Endodermal cell (in vitro differentiated cells): ENCODE measurements at regions not wholly inside any gene's neighbourhood (a gene's known extent, or its start where the extent isn't known, plus 50 kb on each side); places are given as distances from the start of the nearest gene placed in this dataset.
"Not testable (repeated sequence)": the region's sequence is repeated elsewhere in the genome, so short reads cannot be mapped to it uniquely, and the experiment has no call there.

Source experiments
- DNase-seq: peaks from one replicate; pipeline ENCODE4 v3.0.0-alpha.2; 2017
- H3K27ac ChIP-seq: 2 replicates; pipeline ENCODE4 v1.5.1; 2013; ENCODE audit warnings: mild to moderate bottlenecking, low read depth, low read length, moderate library complexity
- H3K27me3 ChIP-seq: 2 replicates; pipeline ENCODE4 v1.6.1; 2013; ENCODE audit warnings: mild to moderate bottlenecking, low read length, moderate library complexity; ENCODE audit not compliant: insufficient read depth, control insufficient read depth, poor library complexity, severe bottlenecking
- H3K36me3 ChIP-seq: 2 replicates; pipeline ENCODE4 v1.7.0; 2013; ENCODE audit warnings: mild to moderate bottlenecking, low read length, moderate library complexity; ENCODE audit not compliant: control insufficient read depth, insufficient read depth
- H3K4me1 ChIP-seq: one replicate; pipeline ENCODE4 v1.7.0; 2013; ENCODE audit warnings: low read length; ENCODE audit not compliant: control insufficient read depth, insufficient read depth
- H3K4me3 ChIP-seq: 2 replicates; pipeline ENCODE4 v1.5.1; 2013; ENCODE audit warnings: mild to moderate bottlenecking, low read length, moderate library complexity
- H3K9ac ChIP-seq: 2 replicates; pipeline ENCODE4 v1.6.1; 2013; ENCODE audit warnings: mild to moderate bottlenecking, low read length, moderate library complexity; ENCODE audit not compliant: poor library complexity, severe bottlenecking; ENCODE audit errors: extremely low read depth
- H3K9me3 ChIP-seq: 2 replicates; pipeline ENCODE4 v1.6.1; 2013; ENCODE audit warnings: mild to moderate bottlenecking, low read length, moderate library complexity; ENCODE audit not compliant: control insufficient read depth
- H3K27ac Mint-ChIP-seq: 2 replicates; pipeline ENCODE4 v1.8.0; 2020; ENCODE audit warnings: mixed read lengths
- H3K27me3 Mint-ChIP-seq: 2 replicates; pipeline ENCODE4 v1.8.0; 2021; ENCODE audit warnings: mild to moderate bottlenecking, mixed read lengths; ENCODE audit not compliant: insufficient read depth
- H3K36me3 Mint-ChIP-seq: 2 replicates; pipeline ENCODE4 v1.8.0; 2020; ENCODE audit warnings: low read depth, mixed read lengths
- H3K4me1 Mint-ChIP-seq: 2 replicates; pipeline ENCODE4 v1.8.0; 2020; ENCODE audit warnings: mixed read lengths
- H3K4me3 Mint-ChIP-seq: 2 replicates; pipeline ENCODE4 v1.8.0; 2020; ENCODE audit warnings: mild to moderate bottlenecking, moderate library complexity, mixed read lengths
- H3K9me3 Mint-ChIP-seq: 2 replicates; pipeline ENCODE4 v1.8.0; 2020; ENCODE audit warnings: mild to moderate bottlenecking, mixed read lengths
- WGBS, 2 experiments: methylation state at CpG; one replicate each; pipeline versions ENCODE4 v1.1.5 to v1.1.7; 2013; ENCODE audit warnings: missing lambda C conversion rate in 2 of 2, mixed read lengths in 1 of 2; ENCODE audit not compliant: insufficient coverage in 1 of 2, insufficient read length in 1 of 2; 5-methylcytosine and 5-hydroxymethylcytosine counted together
- TF ChIP-seq, protein P1 (sequence below): fragments of 200-600 bp; sonication (generic); conservative IDR thresholded peaks from 2 replicates; pipeline ENCODE4 v1.5.0; 2021; ENCODE audit warnings: antibody characterized with exemption, mild to moderate bottlenecking

DNA sequence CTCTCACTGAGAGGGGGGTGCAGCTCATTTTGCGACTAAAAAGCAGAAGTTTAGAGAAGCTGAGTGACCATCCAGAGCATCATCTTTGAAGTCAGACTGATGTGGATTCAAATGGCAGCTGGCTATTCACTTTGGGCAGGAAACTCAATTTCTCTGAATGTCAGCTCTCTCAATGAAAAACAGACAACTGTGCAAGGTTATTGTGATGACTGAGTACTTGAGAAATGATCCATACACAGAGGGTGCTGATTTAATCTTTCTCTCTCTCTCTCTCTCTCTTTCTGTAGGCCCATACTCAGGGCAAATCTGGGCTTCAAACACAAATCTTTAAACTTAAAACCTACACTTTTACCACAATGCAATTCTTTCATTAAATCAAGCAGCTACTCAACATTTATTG lies 185.8 kb upstream of the SLIT2 start:
- no peak overlapping the region for H3K27ac Mint-ChIP-seq
- H3K27me3 Mint-ChIP-seq, result peaks cover 4% of the 10 kb centered on the region
- H3K9me3 Mint-ChIP-seq, result no peaks in the 10 kb centered on the region
- no peak overlapping the region for H3K4me3 ChIP-seq
- no peak overlapping the region for H3K4me3 Mint-ChIP-seq
- H3K27ac ChIP-seq, result no peak overlapping the region
- H3K27me3 ChIP-seq, result no peaks in the 10 kb centered on the region
- DNase-seq, result no peak
- no peak overlapping the region for H3K9ac ChIP-seq
- H3K36me3 Mint-ChIP-seq, result no peaks in the 10 kb centered on the region
- TF ChIP-seq, protein P1, sequence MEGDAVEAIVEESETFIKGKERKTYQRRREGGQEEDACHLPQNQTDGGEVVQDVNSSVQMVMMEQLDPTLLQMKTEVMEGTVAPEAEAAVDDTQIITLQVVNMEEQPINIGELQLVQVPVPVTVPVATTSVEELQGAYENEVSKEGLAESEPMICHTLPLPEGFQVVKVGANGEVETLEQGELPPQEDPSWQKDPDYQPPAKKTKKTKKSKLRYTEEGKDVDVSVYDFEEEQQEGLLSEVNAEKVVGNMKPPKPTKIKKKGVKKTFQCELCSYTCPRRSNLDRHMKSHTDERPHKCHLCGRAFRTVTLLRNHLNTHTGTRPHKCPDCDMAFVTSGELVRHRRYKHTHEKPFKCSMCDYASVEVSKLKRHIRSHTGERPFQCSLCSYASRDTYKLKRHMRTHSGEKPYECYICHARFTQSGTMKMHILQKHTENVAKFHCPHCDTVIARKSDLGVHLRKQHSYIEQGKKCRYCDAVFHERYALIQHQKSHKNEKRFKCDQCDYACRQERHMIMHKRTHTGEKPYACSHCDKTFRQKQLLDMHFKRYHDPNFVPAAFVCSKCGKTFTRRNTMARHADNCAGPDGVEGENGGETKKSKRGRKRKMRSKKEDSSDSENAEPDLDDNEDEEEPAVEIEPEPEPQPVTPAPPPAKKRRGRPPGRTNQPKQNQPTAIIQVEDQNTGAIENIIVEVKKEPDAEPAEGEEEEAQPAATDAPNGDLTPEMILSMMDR, result no peak
- peaks cover 3% of the 10 kb centered on the region for H3K4me1 Mint-ChIP-seq
- no peaks in the 10 kb centered on the region for H3K36me3 ChIP-seq
- 84% methylated on average over 1 of the region's 1 CpG; no CpG with 5 or more reads in 1 of the 2 experiments for WGBS, 2 experiments
- no peaks in the 10 kb centered on the region for H3K4me1 ChIP-seq
- no peaks in the 10 kb centered on the region for H3K9me3 ChIP-seq

DNA sequence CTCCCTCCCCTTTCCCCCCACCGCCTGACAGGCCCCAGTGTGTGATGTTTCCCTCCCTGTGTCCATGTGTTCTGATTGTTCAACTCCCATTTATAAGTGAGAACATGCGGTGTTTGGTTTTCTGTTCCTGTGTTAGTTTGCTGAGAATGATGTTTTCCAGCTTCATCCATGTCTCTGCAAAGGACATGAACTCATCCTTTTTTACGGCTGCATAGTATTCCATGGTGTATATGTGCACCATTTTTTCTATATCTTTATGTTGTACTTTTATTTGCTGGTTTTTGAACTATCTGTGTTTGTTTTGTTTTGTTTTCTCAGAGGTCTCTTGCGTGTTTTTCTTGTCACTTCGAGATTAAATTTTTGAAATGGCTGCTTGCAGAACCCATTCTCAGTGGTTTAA lies 188.8 kb upstream of the SLIT2 start:
- not testable (repeated sequence) for H3K27me3 Mint-ChIP-seq, H3K9me3 ChIP-seq, H3K4me3 Mint-ChIP-seq, H3K9ac ChIP-seq, H3K27ac ChIP-seq, H3K36me3 ChIP-seq, DNase-seq, H3K27ac Mint-ChIP-seq, H3K4me3 ChIP-seq, H3K4me1 Mint-ChIP-seq, H3K9me3 Mint-ChIP-seq, H3K4me1 ChIP-seq, H3K36me3 Mint-ChIP-seq, H3K27me3 ChIP-seq
- 94 to 97% methylated on average over 2 to 4 of the region's 5 CpGs for WGBS, 2 experiments

DNA sequence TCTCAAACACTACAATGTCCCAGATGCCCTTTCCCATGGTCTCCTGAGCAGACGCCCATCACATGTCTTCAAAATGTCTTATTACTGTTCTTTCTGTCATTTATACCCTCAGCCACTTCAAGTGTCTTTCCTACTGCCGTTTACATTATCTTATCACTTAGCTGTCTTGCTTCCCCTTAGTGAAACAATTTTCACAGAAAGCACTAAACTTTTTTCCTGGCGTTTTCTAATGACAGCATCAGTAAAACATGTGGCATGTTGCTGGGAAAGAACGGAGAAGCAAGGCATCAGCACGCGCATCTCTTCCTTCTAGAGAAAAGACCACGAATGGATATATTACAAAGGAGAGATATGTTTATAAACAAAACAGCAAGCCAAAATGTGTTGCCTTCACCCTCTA lies 189.7 kb upstream of the SLIT2 start:
- no peaks in the 10 kb centered on the region for H3K9me3 Mint-ChIP-seq
- H3K36me3 ChIP-seq, result no peaks in the 10 kb centered on the region
- H3K36me3 Mint-ChIP-seq, result no peaks in the 10 kb centered on the region
- H3K4me1 ChIP-seq, result no peaks in the 10 kb centered on the region
- H3K27me3 Mint-ChIP-seq, result peaks cover 4% of the 10 kb centered on the region
- no peak overlapping the region for H3K4me3 ChIP-seq
- no peak overlapping the region for H3K27ac ChIP-seq
- H3K9me3 ChIP-seq, result no peaks in the 10 kb centered on the region
- 94 to 95% methylated on average over 6 to 7 of the region's 7 CpGs for WGBS, 2 experiments
- no peaks in the 10 kb centered on the region for H3K27me3 ChIP-seq
- no peak overlapping the region for H3K9ac ChIP-seq
- H3K4me3 Mint-ChIP-seq, result no peak overlapping the region
- TF ChIP-seq, protein P1, result no peak
- no peak overlapping the region for H3K27ac Mint-ChIP-seq
- no peak for DNase-seq
- H3K4me1 Mint-ChIP-seq, result peaks cover 6% of the 10 kb centered on the region

DNA sequence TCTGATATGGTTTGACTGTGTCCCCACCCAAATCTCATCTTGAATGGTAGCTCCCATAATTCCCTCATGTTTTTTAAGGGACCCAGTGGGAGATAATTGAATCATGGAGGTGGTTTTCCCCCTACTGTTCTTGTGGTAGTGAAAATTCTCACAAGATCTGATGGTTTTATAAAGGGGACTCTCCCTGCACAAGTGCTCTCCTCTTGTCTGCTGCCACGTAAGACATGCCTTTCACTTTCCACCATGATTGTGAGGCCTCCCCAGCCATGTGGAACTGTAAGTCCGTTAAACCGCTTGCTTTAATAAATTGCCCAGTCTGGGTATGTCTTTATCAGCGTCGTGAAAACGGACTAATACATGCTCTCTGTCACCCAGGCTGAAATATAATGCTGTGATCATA lies 200.9 kb upstream of the SLIT2 start:
- Histone ChIP-seq H3K27ac (no peak overlapping the region), H3K9me3 (no peaks in the 10 kb centered on the region), H3K9ac (no peak overlapping the region), H3K4me3 (no peak overlapping the region), H3K4me1 (no peaks in the 10 kb centered on the region), H3K27me3 (no peaks in the 10 kb centered on the region), H3K36me3 (no peaks in the 10 kb centered on the region)
- no peak for DNase-seq
- Mint-ChIP-seq H3K4me1 (no peaks in the 10 kb centered on the region), H3K4me3 (no peak overlapping the region), H3K27me3 (no peaks in the 10 kb centered on the region), H3K36me3 (no peaks in the 10 kb centered on the region), H3K9me3 (no peaks in the 10 kb centered on the region), H3K27ac (no peak overlapping the region)
- 89 to 93% methylated on average over 6 of the region's 6 CpGs for WGBS, 2 experiments
- TF ChIP-seq, protein P1, result no peak
